BJ (cell line): ENCODE measurements at regions not wholly inside any gene's neighbourhood (a gene's known extent, or its start where the extent isn't known, plus 50 kb on each side); places are given as distances from the start of the nearest gene placed in this dataset.
"Not testable (repeated sequence)": the region's sequence is repeated elsewhere in the genome, so short reads cannot be mapped to it uniquely, and the experiment has no call there.

Source experiments
- CTCF ChIA-PET: fragments of 350-600 bp; formaldehyde crosslinking; extraction: SDS; loops from one replicate; lab custom pipeline; 2021; ENCODE audit warnings: antibody characterized with exemption, inconsistent platforms; lab: Yijun Ruan, JAX
- POLR2A ChIA-PET: fragments of 300-600 bp; sonication (Branson Sonifier 250); formaldehyde crosslinking; extraction: SDS; loops from one replicate; lab custom pipeline; 2021; ENCODE audit warnings: antibody characterized with exemption; lab: Charles Lee
- DNase-seq: peaks from one replicate; pipeline ENCODE4 v3.0.0-alpha.2; 2011; ENCODE audit warnings: low read depth
- H3K27me3 ChIP-seq: 2 replicates; pipeline ENCODE4 v1.6.0; 2011; ENCODE audit warnings: low read length; ENCODE audit not compliant: control insufficient read depth, insufficient read depth
- H3K36me3 ChIP-seq: 2 replicates; pipeline ENCODE4 v1.5.1; 2011; ENCODE audit warnings: low read length; ENCODE audit not compliant: control insufficient read depth, insufficient read depth
- H3K4me3 ChIP-seq: 2 replicates; pipeline ENCODE4 v1.5.1; 2011; ENCODE audit warnings: low read depth, mild to moderate bottlenecking, control low read depth, low read length
- CTCF ChIP-seq: IDR thresholded peaks from 2 replicates; pipeline ENCODE4 v1.5.1; 2011; ENCODE audit warnings: low read depth, mild to moderate bottlenecking, control low read depth, inconsistent platforms, low read length, moderate library complexity; ENCODE audit not compliant: insufficient read depth

- no peaks in the 10 kb centered on the region for H3K27me3 ChIP-seq
- H3K36me3 ChIP-seq, result no peaks in the 10 kb centered on the region
- ChIA-PET POLR2A (no interaction called here), CTCF (no interaction called here)
- no peak for TF ChIP-seq CTCF
- no peak for DNase-seq
- no peak overlapping the region for H3K4me3 ChIP-seq
Measured at GRCh38 chr5:10891193-10891592, 130.2 kb upstream of the DAP start.

- no peak for DNase-seq
- POLR2A ChIA-PET, result no interaction called here
- no peak overlapping the region for H3K4me3 ChIP-seq
- H3K36me3 ChIP-seq, result no peaks in the 10 kb centered on the region
- CTCF ChIA-PET, result interaction anchor here (1.5 kb wide), 1 partner anchor 10 kb away, joined by 4 read pairs; no protein-coding TSS in a partner anchor
- no peak for TF ChIP-seq CTCF
- no peaks in the 10 kb centered on the region for H3K27me3 ChIP-seq
Measured at GRCh38 chr5:10886497-10886896, 125.5 kb upstream of the DAP start.

GRCh38 chr5:10885026-10885425 is 124.0 kb upstream of the DAP start:
- no peaks in the 10 kb centered on the region for H3K36me3 ChIP-seq
- CTCF ChIA-PET, result interaction anchor here (0.9 to 1.3 kb wide), 3 partner anchors 10 to 129 kb away, joined by 3 read pairs; no protein-coding TSS in a partner anchor
- TF ChIP-seq CTCF, result no peak
- POLR2A ChIA-PET, result interaction anchor here (0.6 kb wide), 1 partner anchor 20 kb away, joined by 4 read pairs; no protein-coding TSS in a partner anchor
- DNase-seq, result peak; percentile 23
- H3K4me3 ChIP-seq, result no peak overlapping the region
- no peaks in the 10 kb centered on the region for H3K27me3 ChIP-seq

- H3K27me3 ChIP-seq, H3K4me3 ChIP-seq, DNase-seq, POLR2A ChIA-PET, H3K36me3 ChIP-seq: not testable (repeated sequence)
- CTCF ChIA-PET, result interaction anchor here (1.3 kb wide), 1 partner anchor 20 kb away, joined by 3 read pairs; no protein-coding TSS in a partner anchor
Measured at GRCh38 chr5:10883945-10884344, 122.9 kb upstream of the DAP start.

- no peak for DNase-seq
- Histone ChIP-seq H3K27me3 (no peaks in the 10 kb centered on the region), H3K36me3 (no peaks in the 10 kb centered on the region), H3K4me3 (no peak overlapping the region)
- ChIA-PET CTCF (interaction anchor here (1.0 kb wide), 1 partner anchor 9 kb away, joined by 3 read pairs; no protein-coding TSS in a partner anchor), POLR2A (no interaction called here)
- no peak for TF ChIP-seq CTCF
Measured at GRCh38 chr5:10880934-10881333, 119.9 kb upstream of the DAP start.

- DNase-seq, H3K27me3 ChIP-seq, H3K36me3 ChIP-seq, POLR2A ChIA-PET, H3K4me3 ChIP-seq: not testable (repeated sequence)
- CTCF ChIA-PET, result interaction anchor here (1.6 to 3.1 kb wide), 3 partner anchors 10 to 15 kb away, joined by 4 to 9 read pairs (median 5); no protein-coding TSS in a partner anchor
Measured at GRCh38 chr5:10876996-10877395, 116.0 kb upstream of the DAP start.
